Astrocyte of the cerebellum (primary cell): ENCODE measurements at regions not wholly inside any gene's neighbourhood (a gene's known extent, or its start where the extent isn't known, plus 50 kb on each side); places are given as distances from the start of the nearest gene placed in this dataset.

ENCODE experiments used
- DNase-seq: peaks from one replicate; pipeline ENCODE4 v3.0.0-alpha.2; 2011; ENCODE audit warnings: low read depth
- H3K4me3 ChIP-seq: 2 replicates; pipeline ENCODE4 v1.5.1; 2011; ENCODE audit warnings: mild to moderate bottlenecking, low read depth, low read length, moderate library complexity
- in situ Hi-C: cut with HindIII; loops from 2 replicates; pipeline ENCODE4 v1.10.0; 2017; ENCODE audit warnings: low sequenced_read_pairs
- TF ChIP-seq, protein P1 (sequence below): IDR thresholded peaks from 2 replicates; pipeline ENCODE4 v1.5.1; 2012; ENCODE audit warnings: low read length, low read depth, moderate library complexity, mild to moderate bottlenecking; ENCODE audit errors: missing control alignments

DNA sequence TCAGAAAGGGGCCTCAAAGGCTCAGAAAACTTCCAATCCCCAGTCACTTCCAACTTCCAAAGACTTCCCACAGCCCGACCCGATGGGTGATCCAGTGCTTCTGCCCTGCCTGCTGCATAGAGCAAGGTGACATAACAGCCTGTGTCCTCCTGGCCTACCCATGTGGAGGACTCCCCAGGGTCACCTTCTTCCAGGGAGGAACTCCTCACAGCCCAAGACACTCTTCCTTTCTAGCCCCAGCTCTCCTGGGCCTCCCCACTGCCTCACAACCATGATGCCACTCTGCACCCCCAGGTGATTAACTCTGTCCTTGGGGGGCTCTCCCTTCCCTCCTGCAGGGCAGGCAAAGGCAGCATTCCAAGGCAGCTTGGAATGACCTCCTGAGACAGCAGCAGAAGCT, 158.4 kb upstream of the PDE1C start:
- in situ Hi-C loops = no loop called here
- TF ChIP-seq, protein P1, sequence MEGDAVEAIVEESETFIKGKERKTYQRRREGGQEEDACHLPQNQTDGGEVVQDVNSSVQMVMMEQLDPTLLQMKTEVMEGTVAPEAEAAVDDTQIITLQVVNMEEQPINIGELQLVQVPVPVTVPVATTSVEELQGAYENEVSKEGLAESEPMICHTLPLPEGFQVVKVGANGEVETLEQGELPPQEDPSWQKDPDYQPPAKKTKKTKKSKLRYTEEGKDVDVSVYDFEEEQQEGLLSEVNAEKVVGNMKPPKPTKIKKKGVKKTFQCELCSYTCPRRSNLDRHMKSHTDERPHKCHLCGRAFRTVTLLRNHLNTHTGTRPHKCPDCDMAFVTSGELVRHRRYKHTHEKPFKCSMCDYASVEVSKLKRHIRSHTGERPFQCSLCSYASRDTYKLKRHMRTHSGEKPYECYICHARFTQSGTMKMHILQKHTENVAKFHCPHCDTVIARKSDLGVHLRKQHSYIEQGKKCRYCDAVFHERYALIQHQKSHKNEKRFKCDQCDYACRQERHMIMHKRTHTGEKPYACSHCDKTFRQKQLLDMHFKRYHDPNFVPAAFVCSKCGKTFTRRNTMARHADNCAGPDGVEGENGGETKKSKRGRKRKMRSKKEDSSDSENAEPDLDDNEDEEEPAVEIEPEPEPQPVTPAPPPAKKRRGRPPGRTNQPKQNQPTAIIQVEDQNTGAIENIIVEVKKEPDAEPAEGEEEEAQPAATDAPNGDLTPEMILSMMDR = no peak

DNA sequence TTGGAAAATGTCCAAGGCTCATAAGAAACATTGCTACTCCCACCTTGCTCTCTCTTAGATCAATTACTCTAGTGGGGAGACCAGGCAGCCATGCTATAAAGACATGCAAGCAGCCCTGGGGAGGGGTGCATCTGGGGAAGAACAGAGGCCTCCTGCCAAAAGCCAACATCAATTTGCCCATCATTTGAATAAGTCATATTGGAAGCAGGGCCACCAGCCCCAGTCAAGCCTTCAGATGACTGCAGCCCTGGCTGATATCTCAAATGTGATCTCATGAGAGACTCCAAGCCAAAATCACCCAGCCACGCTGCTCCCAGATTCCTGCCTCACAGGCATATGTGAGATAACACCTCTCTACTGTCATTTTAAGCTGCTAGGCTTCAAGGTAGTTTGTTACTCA, 157.5 kb upstream of the PDE1C start:
- H3K4me3 ChIP-seq = no peak overlapping the region
- no peak for DNase-seq
- TF ChIP-seq, protein P1 = no peak
- in situ Hi-C loops = no loop called here

More for the DNA sequence above, 158.4 kb upstream of the PDE1C start:
- H3K4me3 ChIP-seq = no peak overlapping the region
- no peak for DNase-seq

DNA sequence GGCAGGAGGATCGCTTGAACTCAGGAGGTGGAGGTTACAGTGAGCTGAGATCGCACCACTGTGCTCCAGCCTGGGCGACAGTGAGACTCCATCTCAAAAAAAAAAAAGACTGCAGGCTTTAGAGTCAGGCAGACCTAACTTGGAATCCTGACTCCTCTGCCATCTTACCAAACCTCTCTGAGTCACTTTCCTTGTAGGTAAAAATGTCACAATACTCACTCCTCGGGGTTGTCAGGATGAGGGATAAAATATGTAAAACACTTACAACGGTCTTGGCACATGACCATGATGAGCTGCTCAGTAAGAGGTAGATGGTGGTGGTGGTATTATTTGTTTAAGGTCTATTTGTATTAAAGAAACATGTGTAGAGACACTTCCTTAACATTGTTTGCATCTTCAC, 154.1 kb upstream of the PDE1C start:
- TF ChIP-seq, protein P1 = no peak
- DNase-seq = no peak
- in situ Hi-C loops = no loop called here
- no peak overlapping the region for H3K4me3 ChIP-seq

- no peak for DNase-seq
- H3K4me3 ChIP-seq = no peak overlapping the region
- in situ Hi-C loops = no loop called here
- TF ChIP-seq, protein P1 = no peak
Observed at GRCh38 chr7:32223721-32224120, 153.5 kb upstream of the PDE1C start.

- TF ChIP-seq, protein P1 = no peak
- H3K4me3 ChIP-seq = no peak overlapping the region
- no peak for DNase-seq
- in situ Hi-C loops = no loop called here
Observed at GRCh38 chr7:32223071-32223650, 153.0 kb upstream of the PDE1C start.

DNA sequence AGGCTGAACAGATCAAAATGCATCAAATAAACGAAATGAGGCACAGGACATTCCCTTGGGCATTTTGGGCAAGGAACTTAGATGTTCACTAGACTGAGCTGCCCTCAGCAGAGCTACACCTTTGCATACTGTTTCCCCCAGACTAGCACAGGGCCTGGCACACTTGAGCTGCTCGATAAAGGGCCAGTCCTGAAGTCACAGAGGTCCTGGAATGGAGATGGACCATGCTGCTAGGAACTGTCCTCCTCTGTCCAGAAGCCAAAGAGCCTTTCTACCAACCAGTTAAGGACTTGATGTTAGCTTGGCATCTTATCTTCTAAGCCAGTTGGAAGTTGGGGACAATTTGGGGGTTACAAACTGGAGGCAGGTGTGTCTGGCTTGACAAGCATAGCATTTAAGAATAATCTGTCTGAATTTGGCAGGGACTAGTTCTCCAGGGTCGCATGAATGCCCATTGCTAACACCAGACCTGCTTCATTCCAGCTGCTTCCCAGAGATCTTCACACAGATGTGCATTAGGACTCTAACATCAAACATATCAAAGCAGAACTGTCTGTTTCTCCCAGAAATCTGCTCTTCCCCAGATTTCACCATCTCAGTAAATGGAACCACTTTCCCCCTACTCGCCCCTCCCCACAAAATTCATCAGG, 152.2 kb upstream of the PDE1C start:
- TF ChIP-seq, protein P1 = no peak
- no peak for DNase-seq
- in situ Hi-C loops = no loop called here
- no peak overlapping the region for H3K4me3 ChIP-seq

- TF ChIP-seq, protein P1 = no peak
- DNase-seq = no peak
- no peak overlapping the region for H3K4me3 ChIP-seq
Observed at GRCh38 chr7:32221736-32222135, 151.5 kb upstream of the PDE1C start.

More at GRCh38 chr7:32221736-32222135, 151.5 kb upstream of the PDE1C start:
- in situ Hi-C loops = no loop called here
